Activated naive CD8-positive, alpha-beta T cell treated with anti-CD3 and anti-CD28 coated beads, Interleukin-2, amount 10 ng/mL, durations not matched to agents 7 days and 5 days (primary cell): ENCODE measurements at regions not wholly inside any gene's neighbourhood (a gene's known extent, or its start where the extent isn't known, plus 50 kb on each side); places are given as distances from the start of the nearest gene placed in this dataset.

Source experiments
- ATAC-seq: fragments of 150-1000 bp; cut with Tn5 transposase; one replicate; pipeline ENCODE4 v1.10.0; 2021; ENCODE audit warnings: low read depth, moderate library complexity
- POLR2A ChIA-PET: fragments of 350-600 bp; sonication (Branson Sonifier 250); formaldehyde crosslinking; loops from one replicate; lab custom pipeline; 2021; ENCODE audit warnings: antibody characterized with exemption; lab: Charles Lee
- DNase-seq: peaks from one replicate; pipeline ENCODE4 v3.0.0; 2021
- H3K27ac Mint-ChIP-seq: one replicate; pipeline ENCODE4 v1.8.0; 2022; ENCODE audit warnings: mild to moderate bottlenecking, mixed read lengths
- H3K27me3 Mint-ChIP-seq: one replicate; pipeline ENCODE4 v1.8.0; 2022; ENCODE audit warnings: mild to moderate bottlenecking, moderate library complexity, mixed read lengths
- H3K36me3 Mint-ChIP-seq: one replicate; pipeline ENCODE4 v1.8.0; 2021; ENCODE audit warnings: mild to moderate bottlenecking, mixed read lengths
- H3K4me1 Mint-ChIP-seq: one replicate; pipeline ENCODE4 v1.8.0; 2021; ENCODE audit warnings: mixed read lengths
- H3K4me3 Mint-ChIP-seq: one replicate; pipeline ENCODE4 v1.8.0; 2022; ENCODE audit warnings: mild to moderate bottlenecking, moderate library complexity, mixed read lengths
- H3K9me3 Mint-ChIP-seq: one replicate; pipeline ENCODE4 v1.8.0; 2021; ENCODE audit warnings: mixed read lengths

DNA sequence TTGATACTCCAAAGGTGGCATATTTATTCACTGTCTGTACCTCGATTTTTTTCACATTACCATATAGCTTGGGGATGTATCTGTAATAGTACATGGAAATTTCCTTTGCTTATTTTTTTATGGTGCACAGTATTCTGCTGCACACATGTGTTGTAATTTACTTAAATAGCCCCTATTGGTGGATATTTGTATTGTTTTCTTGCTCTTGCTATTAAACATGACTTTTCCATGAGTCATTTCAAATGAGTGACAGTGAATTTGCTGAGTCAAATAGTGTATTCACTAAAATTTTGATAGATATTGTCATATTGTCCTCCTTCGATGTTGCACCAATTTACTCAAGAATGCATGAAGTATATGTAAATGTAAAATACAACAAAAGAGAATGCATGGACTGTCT is 122.7 kb upstream of the STEAP4 start:
- no peak for DNase-seq
- Mint-ChIP-seq H3K36me3 (no peaks in the 10 kb centered on the region), H3K27me3 (no peaks in the 10 kb centered on the region), H3K27ac (no peak overlapping the region), H3K9me3 (no peaks in the 10 kb centered on the region), H3K4me3 (no peak overlapping the region), H3K4me1 (no peaks in the 10 kb centered on the region)
- POLR2A ChIA-PET = no interaction called here
- no peak for ATAC-seq

DNA sequence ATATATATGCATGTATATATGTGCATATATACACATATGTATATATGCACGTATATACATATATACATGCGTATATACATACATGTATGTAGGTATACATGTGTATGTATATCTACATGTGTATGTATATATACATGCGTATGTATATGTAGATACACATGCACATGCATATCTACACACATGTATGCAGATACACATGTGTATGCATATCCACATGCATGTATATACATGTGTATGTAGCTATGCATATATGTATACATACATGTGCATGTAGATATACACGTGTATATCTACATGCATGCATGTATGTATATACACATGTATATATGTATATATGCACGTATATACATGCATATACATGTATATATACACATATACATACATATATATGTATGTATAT is 95.8 kb upstream of the STEAP4 start:
- POLR2A ChIA-PET = no interaction called here
- H3K4me3 Mint-ChIP-seq = no peak overlapping the region
- no peaks in the 10 kb centered on the region for H3K4me1 Mint-ChIP-seq
- H3K9me3 Mint-ChIP-seq = no peaks in the 10 kb centered on the region
- H3K27ac Mint-ChIP-seq = no peak overlapping the region
- peaks cover 2% of the 10 kb centered on the region for H3K27me3 Mint-ChIP-seq
- H3K36me3 Mint-ChIP-seq = no peaks in the 10 kb centered on the region
- DNase-seq (no peak), ATAC-seq (no peak)

DNA sequence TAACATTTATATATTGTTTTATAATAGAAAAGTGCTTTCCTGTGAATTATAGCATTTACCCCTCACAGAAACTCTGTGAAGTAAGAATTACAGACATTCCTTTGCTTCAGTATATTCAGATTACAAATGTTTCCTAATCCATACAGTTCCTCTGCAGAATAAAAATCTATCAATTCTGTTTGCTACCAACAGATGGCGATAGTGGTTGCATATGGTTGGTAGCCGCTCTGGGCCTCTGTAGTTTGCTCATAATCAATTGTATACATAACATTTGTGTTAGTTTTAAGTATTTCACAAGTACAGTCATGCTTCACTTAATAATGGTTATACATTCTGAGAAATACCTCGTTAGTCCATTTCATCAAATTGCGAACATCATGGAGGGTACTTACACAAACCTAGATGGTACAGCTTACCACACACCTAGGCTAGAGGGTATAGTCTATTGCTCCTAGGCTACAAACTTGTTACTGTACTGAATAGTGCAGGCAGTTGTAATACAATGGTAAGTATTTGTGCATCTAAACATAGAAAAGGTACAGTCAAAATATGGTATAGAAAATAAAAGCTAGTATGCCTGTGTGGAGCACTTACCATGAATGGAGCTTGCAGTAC is 94.4 kb upstream of the STEAP4 start:
- Mint-ChIP-seq H3K36me3 (no peaks in the 10 kb centered on the region), H3K4me3 (no peak overlapping the region), H3K27ac (no peak overlapping the region), H3K9me3 (no peaks in the 10 kb centered on the region), H3K27me3 (peaks cover under 1% of the 10 kb centered on the region), H3K4me1 (peaks cover 5% of the 10 kb centered on the region)
- POLR2A ChIA-PET = no interaction called here
- ATAC-seq (no peak), DNase-seq (no peak)

DNA sequence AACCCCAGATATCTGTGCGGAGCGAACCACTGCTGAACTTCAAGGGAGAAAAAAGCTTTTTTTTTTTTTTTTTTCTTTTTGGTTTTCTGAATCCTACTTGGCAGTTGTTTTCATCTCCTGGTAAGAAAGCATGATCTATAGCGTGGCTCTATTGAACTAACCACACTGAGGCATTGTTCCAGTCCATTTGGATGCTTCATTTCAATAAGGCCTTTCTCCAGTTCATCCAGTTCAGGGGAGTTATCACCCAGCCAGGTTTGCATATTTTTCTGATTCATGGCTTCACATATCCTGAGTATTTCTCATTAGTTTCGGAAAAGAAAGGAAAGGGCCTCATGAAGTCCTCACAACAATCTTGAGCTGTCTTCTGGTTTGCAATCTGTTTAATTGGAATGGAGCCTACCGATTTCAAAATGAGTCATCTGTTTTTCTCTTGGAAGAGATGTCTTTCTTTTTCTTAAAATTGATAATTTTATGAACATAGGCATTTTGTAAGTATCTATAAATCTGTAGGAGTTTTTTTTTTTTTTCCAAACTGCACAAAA is 93.1 kb upstream of the STEAP4 start:
- Mint-ChIP-seq H3K27me3 (no peaks in the 10 kb centered on the region), H3K4me1 (peaks cover 7% of the 10 kb centered on the region), H3K4me3 (no peak overlapping the region), H3K27ac (no peak overlapping the region), H3K9me3 (no peaks in the 10 kb centered on the region), H3K36me3 (no peaks in the 10 kb centered on the region)
- ATAC-seq (no peak), DNase-seq (no peak)
- POLR2A ChIA-PET = interaction anchor here (0.6 kb wide), 1 partner anchor 11 kb away, joined by 5 read pairs; no protein-coding TSS in a partner anchor

DNA sequence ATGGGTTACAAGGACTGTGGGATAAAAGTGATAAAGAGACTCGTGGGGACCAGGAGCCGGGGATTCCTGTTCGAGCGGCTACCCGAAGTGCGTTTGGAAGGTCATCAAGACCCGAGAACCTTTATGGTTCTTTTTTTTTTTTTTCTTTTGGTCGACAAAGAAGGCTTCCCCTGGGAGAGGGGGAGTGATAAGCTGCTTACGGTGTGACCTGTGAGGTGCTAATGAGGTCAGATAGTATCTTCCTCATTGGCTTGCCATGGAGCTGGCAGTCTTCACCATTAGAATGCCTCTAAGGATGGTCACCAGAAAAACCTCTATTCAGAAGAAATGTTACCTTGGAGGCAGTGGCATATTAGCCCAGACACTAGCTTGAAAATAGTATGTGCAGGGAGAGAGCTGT is 92.3 kb upstream of the STEAP4 start:
- Mint-ChIP-seq H3K9me3 (no peaks in the 10 kb centered on the region), H3K4me1 (peaks cover 7% of the 10 kb centered on the region), H3K27me3 (peaks cover 4% of the 10 kb centered on the region), H3K27ac (no peak overlapping the region), H3K4me3 (no peak overlapping the region), H3K36me3 (no peaks in the 10 kb centered on the region)
- DNase-seq = no peak
- POLR2A ChIA-PET = interaction anchor here (0.6 kb wide), 1 partner anchor 11 kb away, joined by 5 read pairs; no protein-coding TSS in a partner anchor
- ATAC-seq = no peak

DNA sequence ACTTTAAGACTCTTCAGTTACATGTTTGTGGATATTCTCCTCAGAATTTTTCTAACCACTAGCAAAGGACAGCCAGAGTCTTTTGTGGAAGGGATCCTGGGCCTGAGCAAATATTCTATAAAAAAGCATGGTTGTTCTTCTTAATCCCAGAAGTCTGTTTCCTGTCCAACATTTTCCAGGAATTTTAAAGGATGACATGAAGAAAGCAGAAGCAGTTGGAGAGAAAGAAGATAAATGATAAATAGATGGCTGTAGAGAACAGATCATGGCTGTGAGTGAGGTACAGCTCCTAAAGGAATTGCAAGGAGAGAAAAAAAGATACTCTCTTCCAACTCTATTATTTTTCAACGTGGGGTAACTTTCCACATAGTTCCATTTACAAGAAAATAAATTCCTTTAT is 91.8 kb upstream of the STEAP4 start:
- H3K9me3 Mint-ChIP-seq = no peaks in the 10 kb centered on the region
- H3K27ac Mint-ChIP-seq = no peak overlapping the region
- peaks cover 7% of the 10 kb centered on the region for H3K4me1 Mint-ChIP-seq
- DNase-seq = no peak
- H3K27me3 Mint-ChIP-seq = peaks cover 4% of the 10 kb centered on the region
- H3K36me3 Mint-ChIP-seq = no peaks in the 10 kb centered on the region
- POLR2A ChIA-PET = no interaction called here
- ATAC-seq = no peak
- H3K4me3 Mint-ChIP-seq = no peak overlapping the region

DNA sequence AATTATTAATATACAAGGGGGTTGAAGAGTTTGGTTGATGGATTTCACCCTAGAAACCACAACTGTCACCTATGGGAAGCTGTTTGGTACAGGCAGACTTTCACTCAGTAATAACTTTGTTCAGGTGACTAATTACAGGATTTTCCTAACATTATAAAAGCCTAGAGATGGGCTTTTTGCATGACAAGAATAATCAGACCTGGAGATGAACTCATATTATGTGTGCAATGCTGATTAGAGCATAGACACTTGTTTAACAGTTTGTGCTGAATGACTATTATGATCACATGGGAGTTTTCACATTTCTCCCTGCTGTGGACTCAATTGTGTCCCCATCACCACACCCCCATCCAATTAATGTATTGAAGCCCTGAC is 90.2 kb upstream of the STEAP4 start:
- POLR2A ChIA-PET = no interaction called here
- Mint-ChIP-seq H3K27me3 (peaks cover 11% of the 10 kb centered on the region), H3K27ac (no peak overlapping the region), H3K36me3 (no peaks in the 10 kb centered on the region), H3K9me3 (no peaks in the 10 kb centered on the region), H3K4me3 (no peak overlapping the region), H3K4me1 (peaks cover 7% of the 10 kb centered on the region)
- no peak for ATAC-seq
- no peak for DNase-seq

DNA sequence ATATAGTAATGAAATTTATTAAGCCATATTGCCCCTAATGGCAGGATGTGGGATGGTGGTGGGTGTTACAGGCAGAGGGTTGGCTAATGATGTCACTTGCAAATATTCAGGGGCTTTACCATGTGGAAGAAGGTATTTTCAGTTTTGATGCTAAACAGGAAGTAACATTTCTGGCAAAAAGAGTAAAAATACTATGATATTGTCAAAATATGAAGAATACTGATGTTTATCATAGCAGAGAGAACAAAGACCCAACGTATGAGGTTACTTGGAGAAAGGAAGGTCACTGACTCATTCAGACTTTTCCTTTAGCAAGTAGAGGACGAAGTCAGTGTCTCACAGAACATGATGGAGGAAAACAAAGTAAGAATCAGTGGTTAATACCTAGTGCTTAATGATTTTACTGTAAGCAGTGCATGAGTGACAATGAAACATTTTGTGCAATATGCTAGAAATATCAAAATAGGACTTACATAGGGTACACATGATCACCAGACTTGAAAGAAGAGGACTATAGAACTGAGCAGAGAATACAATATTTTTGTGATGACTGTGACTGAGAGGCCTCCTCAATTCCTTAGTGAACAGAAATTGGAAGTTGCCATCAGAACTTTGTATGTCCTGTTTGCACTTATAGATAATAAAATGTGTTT is 89.7 kb upstream of the STEAP4 start:
- H3K27ac Mint-ChIP-seq = no peak overlapping the region
- POLR2A ChIA-PET = no interaction called here

DNA sequence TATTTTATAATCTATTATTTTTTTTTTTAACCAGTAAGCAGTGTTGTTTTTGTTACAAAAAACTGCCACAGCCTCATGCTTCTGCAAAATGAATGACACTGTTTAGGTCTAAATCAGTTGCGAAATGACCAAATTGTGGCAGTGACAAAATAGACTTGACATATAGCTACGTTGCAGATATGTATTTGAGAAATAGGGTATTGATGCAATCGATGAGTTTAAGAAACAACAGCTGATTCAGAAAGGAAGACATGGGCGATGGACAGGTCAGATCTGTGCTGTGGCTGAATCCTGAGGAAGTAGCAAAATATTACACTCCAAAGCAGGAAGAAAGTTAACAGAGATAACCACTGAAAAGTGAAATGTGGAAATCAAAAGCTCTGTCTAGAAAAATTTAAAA is 89.0 kb upstream of the STEAP4 start:
- POLR2A ChIA-PET = no interaction called here
- no peak for ATAC-seq
- DNase-seq = no peak
- Mint-ChIP-seq H3K4me1 (peaks cover 7% of the 10 kb centered on the region), H3K27me3 (peaks cover 11% of the 10 kb centered on the region), H3K36me3 (no peaks in the 10 kb centered on the region), H3K9me3 (no peaks in the 10 kb centered on the region), H3K27ac (no peak overlapping the region), H3K4me3 (no peak overlapping the region)

More for the DNA sequence above, 89.7 kb upstream of the STEAP4 start:
- Mint-ChIP-seq H3K4me3 (no peak overlapping the region), H3K27me3 (peaks cover 11% of the 10 kb centered on the region), H3K9me3 (no peaks in the 10 kb centered on the region), H3K36me3 (no peaks in the 10 kb centered on the region), H3K4me1 (peaks cover 7% of the 10 kb centered on the region)
- ATAC-seq (no peak), DNase-seq (no peak)

DNA sequence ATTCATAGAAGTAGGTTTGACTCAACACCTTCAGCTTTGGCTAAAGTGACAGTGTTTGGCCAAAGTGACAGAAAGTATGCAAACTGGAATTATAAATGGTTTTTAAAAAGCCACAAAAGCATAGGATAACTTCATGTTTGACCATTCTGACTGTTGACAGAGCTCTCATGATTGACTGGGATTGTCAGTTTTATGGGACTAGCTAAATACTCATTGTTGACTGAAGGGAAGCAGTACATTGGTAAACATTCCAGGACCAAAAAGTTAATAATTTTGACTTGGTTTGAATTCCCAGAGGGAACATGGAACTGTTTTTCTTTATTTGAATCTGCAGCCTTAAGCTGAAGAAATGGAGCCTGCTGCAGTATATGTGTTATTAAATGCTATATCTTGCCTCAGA is 84.6 kb upstream of the STEAP4 start:
- H3K4me3 Mint-ChIP-seq = no peak overlapping the region
- peaks cover 14% of the 10 kb centered on the region for H3K4me1 Mint-ChIP-seq
- H3K36me3 Mint-ChIP-seq = no peaks in the 10 kb centered on the region
- POLR2A ChIA-PET = no interaction called here
- DNase-seq (no peak), ATAC-seq (no peak)
- peaks cover 3% of the 10 kb centered on the region for H3K9me3 Mint-ChIP-seq
- H3K27ac Mint-ChIP-seq = no peak overlapping the region
- H3K27me3 Mint-ChIP-seq = peaks cover 26% of the 10 kb centered on the region

DNA sequence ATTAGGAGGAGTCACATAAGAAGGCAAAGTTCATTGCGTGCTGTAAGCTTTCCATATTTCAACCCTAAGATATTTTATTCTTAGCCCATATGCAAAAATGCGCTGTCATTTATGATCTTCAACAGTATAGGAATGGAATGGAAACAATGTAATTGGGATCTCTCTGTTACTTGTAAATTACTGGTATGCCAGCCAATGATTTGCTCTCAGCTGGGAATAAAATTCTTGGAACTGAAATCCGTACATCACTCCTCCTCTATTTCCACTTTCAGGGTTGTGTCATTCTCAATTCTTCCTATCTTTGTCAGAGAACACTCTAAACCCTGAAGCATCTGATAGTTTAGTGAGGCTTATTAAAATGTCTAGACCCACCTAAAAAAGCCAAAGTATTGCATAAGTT is 80.7 kb upstream of the STEAP4 start:
- H3K36me3 Mint-ChIP-seq = no peaks in the 10 kb centered on the region
- no peak for DNase-seq

DNA sequence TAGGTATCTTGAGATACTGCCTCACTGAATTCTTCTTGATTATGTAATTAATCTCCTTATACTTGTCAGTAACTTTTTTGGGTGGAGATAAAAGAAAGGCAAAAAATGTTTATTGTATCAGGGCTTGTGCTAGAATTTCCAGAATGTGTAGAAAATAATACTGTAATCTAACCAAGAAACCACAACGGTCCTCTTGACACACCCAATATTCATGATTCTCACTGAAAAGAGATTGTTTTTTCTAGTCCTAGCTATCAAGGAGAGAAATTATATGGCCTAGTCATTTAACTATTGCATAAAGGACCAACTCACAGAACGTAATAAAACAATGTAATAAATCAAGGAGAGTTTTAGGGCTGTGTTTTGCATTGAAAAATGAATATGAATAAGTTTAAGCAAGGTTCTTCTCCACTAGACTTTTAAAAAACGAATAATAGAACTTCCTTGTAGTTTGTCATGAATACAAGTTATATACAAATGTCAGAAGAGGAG is 80.0 kb upstream of the STEAP4 start:
- no peak overlapping the region for H3K27ac Mint-ChIP-seq
- peaks cover 10% of the 10 kb centered on the region for H3K4me1 Mint-ChIP-seq
- no peak for DNase-seq
- no peaks in the 10 kb centered on the region for H3K36me3 Mint-ChIP-seq
- no peak for ATAC-seq
- H3K9me3 Mint-ChIP-seq = peaks cover 5% of the 10 kb centered on the region
- no peak overlapping the region for H3K4me3 Mint-ChIP-seq
- POLR2A ChIA-PET = no interaction called here
- peaks cover 15% of the 10 kb centered on the region for H3K27me3 Mint-ChIP-seq

More for the DNA sequence above, 80.7 kb upstream of the STEAP4 start:
- Mint-ChIP-seq H3K9me3 (peaks cover 5% of the 10 kb centered on the region), H3K27ac (no peak overlapping the region), H3K4me3 (no peak overlapping the region), H3K4me1 (peaks cover 10% of the 10 kb centered on the region), H3K27me3 (peaks cover 16% of the 10 kb centered on the region)
- POLR2A ChIA-PET = no interaction called here
- no peak for ATAC-seq

DNA sequence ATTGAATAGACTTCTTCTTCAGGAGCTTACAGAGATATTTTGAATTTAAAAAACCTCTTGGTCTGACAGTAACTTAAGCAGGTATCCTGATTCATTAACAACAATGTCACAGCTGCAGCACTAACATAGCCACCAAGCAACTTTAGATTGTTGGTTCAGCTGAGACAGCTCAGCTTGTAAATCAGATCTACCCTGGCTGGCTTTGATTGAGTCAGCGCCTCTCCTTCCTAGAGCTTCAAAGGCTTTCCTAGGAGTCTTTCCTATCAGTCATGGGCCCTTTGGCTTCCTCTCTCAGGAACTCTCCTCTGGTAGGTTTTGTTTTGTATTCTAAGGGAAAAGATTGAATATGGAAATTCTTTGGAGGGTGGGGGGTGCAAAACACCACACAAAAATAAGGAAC is 70.7 kb upstream of the STEAP4 start:
- Mint-ChIP-seq H3K9me3 (no peaks in the 10 kb centered on the region), H3K36me3 (no peaks in the 10 kb centered on the region), H3K27me3 (peaks cover 18% of the 10 kb centered on the region), H3K4me1 (no peaks in the 10 kb centered on the region), H3K27ac (no peak overlapping the region), H3K4me3 (no peak overlapping the region)
- POLR2A ChIA-PET = no interaction called here
- DNase-seq (no peak), ATAC-seq (no peak)

DNA sequence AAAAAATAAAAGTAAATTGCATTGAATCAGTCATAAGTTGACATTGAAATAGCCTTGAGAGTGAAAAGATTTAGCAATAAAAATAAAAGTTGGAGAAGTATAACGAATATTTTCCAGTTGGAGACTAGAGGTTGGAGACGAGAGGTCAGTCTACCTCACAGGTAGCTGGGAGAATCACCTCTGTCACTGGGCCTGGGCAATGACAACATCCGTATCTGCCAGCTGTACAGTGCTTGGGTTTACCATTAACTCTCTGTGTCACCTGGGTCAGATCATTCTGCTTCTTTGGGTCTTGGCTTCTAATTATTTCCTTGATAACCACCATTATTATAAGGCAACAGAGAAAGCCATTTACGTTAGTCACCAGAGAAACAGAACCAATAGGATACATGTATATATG is 62.0 kb upstream of the STEAP4 start:
- Mint-ChIP-seq H3K27me3 (peaks cover 19% of the 10 kb centered on the region), H3K4me3 (no peak overlapping the region), H3K9me3 (no peaks in the 10 kb centered on the region), H3K36me3 (no peaks in the 10 kb centered on the region), H3K27ac (no peak overlapping the region), H3K4me1 (no peaks in the 10 kb centered on the region)
- no peak for DNase-seq
- no peak for ATAC-seq
- POLR2A ChIA-PET = no interaction called here
